GM23338 (cell line): ENCODE measurements at regions not wholly inside any gene's neighbourhood (a gene's known extent, or its start where the extent isn't known, plus 50 kb on each side); places are given as distances from the start of the nearest gene placed in this dataset.

Experiments
- CREB1 ChIP-seq: fragments of 250-450 bp; sonication (Bioruptor Pico); IDR thresholded peaks from 2 replicates; pipeline ENCODE4 v1.5.0; 2020; ENCODE audit warnings: low read depth, mild to moderate bottlenecking, moderate library complexity
- NANOG ChIP-seq: IDR thresholded peaks from 2 replicates; pipeline ENCODE4 v1.6.1; 2016; ENCODE audit warnings: antibody characterized with exemption, borderline replicate concordance
- REST ChIP-seq: IDR thresholded peaks from one replicate; pipeline ENCODE4 v1.6.1; 2018; ENCODE audit warnings: antibody characterized with exemption; ENCODE audit not compliant: unreplicated experiment
- STAT1 ChIP-seq: IDR thresholded peaks from one replicate; pipeline ENCODE4 v1.6.1; 2016; ENCODE audit warnings: antibody characterized with exemption; ENCODE audit not compliant: unreplicated experiment
- ZNF114 ChIP-seq: fragments of 250-450 bp; sonication (Bioruptor Pico); IDR thresholded peaks from 2 replicates; pipeline ENCODE4 v1.5.0; 2020; ENCODE audit warnings: mild to moderate bottlenecking, moderate library complexity
- ZNF462 ChIP-seq: fragments of 250-450 bp; sonication (Bioruptor Pico); IDR thresholded peaks from 2 replicates; pipeline ENCODE4 v1.5.0; 2020; ENCODE audit warnings: mild to moderate bottlenecking, moderate library complexity

DNA sequence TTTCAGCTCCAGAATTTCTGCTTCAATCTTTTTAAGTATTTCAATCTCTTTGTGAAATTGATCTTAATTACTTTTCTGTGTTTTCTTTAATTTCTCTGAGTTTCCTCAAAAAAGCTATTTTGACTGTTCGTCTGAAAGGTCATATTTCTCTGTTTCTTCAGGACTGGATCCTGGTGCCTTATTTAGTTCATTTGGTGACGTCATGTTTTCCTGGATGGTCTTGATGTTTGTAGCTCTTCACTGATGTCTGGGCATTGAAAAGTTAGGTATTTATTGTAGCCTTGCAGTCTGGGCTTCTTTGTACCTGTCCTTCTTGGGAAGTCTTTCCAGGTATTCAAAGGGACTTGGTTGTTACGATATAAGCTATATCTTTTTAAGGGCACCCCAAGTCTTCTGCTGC is 998.7 kb downstream of the NCAM2 start (continued):
- no peak for TF ChIP-seq ZNF462 (CRISPR knock-in tag)
- no peak for TF ChIP-seq NANOG
- no peak for TF ChIP-seq ZNF114 (CRISPR knock-in tag)
- TF ChIP-seq STAT1 = no peak
- TF ChIP-seq REST = no peak
- TF ChIP-seq CREB1 (CRISPR knock-in tag) = no peak
